OCI-LY3 (cell line): ENCODE measurements at regions not wholly inside any gene's neighbourhood (a gene's known extent, or its start where the extent isn't known, plus 50 kb on each side); places are given as distances from the start of the nearest gene placed in this dataset.

Source experiments
- EZH2phosphoT487 ChIP-seq: fragments of 200-600 bp; shearing (Covaris generic); IDR thresholded peaks from 2 replicates; pipeline ENCODE4 v1.6.1; 2018; ENCODE audit warnings: antibody characterized with exemption, mixed run types, low read depth
- TF ChIP-seq, protein P1 (sequence below): fragments of 200-600, 300-600 bp; sonication (generic); IDR thresholded peaks from 2 replicates; pipeline ENCODE4 v1.5.1; 2014; ENCODE audit warnings: antibody characterized with exemption, low read length, low read depth

GRCh38 chr5:23305055-23305454, 202.4 kb upstream of the PRDM9 start:
- TF ChIP-seq, protein P1, sequence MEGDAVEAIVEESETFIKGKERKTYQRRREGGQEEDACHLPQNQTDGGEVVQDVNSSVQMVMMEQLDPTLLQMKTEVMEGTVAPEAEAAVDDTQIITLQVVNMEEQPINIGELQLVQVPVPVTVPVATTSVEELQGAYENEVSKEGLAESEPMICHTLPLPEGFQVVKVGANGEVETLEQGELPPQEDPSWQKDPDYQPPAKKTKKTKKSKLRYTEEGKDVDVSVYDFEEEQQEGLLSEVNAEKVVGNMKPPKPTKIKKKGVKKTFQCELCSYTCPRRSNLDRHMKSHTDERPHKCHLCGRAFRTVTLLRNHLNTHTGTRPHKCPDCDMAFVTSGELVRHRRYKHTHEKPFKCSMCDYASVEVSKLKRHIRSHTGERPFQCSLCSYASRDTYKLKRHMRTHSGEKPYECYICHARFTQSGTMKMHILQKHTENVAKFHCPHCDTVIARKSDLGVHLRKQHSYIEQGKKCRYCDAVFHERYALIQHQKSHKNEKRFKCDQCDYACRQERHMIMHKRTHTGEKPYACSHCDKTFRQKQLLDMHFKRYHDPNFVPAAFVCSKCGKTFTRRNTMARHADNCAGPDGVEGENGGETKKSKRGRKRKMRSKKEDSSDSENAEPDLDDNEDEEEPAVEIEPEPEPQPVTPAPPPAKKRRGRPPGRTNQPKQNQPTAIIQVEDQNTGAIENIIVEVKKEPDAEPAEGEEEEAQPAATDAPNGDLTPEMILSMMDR, result no peak
- no peak for TF ChIP-seq EZH2phosphoT487
